Glomerular endothelial cell (primary cell): ENCODE measurements at regions not wholly inside any gene's neighbourhood (a gene's known extent, or its start where the extent isn't known, plus 50 kb on each side); places are given as distances from the start of the nearest gene placed in this dataset.
A peak's percentile ranks its signal among the peaks of the same experiment; 100 is the strongest.
"Not testable (repeated sequence)": the region's sequence is repeated elsewhere in the genome, so short reads cannot be mapped to it uniquely, and the experiment has no call there.

Source experiments
- DNase-seq: peaks from one replicate; pipeline ENCODE4 v3.0.0-alpha.2; 2011; ENCODE audit warnings: low read depth, low spot score; ENCODE audit errors: extremely low read depth

DNA sequence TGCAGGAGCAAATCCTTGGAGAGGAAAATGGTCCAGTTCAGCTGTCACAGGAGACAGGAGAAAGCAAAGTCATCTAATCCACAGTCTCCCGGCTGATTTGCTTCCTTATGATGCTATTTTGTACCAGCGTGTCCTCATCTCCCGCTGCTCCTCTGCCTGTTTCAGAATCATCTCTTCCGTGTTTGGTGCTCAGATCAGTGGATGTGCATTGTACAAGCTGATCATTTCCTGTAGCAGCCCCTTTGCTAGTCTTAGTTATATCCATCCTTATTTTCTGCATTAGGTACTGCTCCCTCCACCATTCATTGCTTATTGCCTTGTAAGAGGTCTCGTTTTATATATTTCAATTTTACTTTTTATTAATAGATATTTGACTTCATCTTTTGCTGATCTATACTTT, 219.9 kb upstream of the PRSS58 start:
- DNase-seq, result not testable (repeated sequence)

DNA sequence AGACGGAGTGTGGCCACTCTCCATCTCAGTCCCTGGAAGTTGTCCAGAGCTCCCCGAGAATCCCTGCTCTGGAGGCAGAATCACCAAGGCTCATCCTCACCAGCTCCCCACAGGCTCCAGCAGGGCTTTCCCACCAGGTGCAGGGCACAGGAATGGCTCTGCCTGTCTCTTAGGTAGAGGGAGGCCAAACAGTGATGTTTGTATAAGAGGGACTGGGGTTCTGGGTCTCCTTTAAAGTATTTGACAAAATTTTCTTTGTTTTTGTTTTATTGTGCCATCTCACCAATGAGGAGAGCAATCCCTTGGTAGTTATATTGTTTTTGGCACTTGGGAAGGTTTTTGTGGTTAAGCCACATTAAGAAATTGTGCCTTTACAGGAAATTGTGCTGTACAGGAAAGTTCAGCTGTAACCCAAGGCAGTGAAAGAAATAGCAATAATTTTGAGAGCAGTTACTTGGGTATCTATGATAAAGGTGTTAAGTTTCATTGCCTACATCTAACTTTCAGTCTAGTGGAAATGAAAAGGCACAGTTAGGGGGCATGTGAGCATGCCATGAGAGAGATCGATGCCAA, 219.3 kb upstream of the PRSS58 start:
- no peak for DNase-seq

DNA sequence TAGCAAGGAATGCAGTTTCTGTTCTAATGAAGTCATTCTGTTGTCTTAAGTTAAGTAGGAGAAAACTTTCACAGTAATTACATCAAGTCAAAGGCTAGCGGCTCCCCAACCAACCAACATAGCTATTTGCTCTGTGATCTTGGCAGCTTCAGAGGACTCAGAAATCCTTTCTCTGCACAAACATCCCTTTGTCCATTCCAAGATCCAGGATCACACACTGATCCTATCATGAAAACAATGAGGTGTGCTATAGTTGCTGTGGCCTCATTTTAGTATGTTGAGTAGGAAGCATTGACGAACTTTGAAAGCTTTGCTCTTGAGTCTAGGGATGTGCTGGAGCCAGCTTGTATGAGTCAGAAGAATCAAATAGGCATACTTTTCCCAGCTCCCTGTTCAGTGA, 218.2 kb upstream of the PRSS58 start:
- no peak for DNase-seq

DNA sequence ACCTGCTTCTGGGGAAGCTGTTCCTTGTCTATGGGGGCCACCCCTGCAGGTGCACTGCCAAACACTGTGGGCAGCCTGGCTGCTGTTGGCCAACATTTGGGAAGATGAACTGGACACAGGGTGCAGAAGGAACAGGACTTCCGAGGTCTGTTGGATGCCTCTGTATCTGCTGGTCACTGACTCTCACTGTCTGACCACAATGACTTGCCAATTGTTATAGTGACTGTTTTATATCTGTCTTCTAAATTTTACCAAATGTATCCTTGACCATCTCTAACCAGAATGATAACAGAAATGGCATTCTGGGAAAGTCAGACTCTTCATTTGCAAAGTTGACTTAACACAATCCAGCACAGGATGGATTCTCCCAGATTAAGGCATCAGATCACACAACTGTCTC, 214.0 kb upstream of the PRSS58 start:
- DNase-seq, result no peak

DNA sequence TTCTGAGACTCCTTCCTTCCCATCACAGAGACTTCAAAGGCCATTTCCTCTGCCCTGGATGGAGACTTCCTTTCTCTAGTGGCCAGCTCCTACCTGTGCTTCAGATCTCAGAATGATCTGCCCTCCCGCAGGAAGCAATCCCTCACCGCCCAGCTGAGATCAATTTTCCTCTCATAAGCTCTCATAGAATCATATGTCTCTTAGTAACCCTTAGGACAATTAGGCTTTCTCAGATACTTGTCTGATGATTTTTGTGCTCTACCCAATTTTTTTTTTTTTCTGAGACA, 212.6 kb upstream of the PRSS58 start:
- no peak for DNase-seq

DNA sequence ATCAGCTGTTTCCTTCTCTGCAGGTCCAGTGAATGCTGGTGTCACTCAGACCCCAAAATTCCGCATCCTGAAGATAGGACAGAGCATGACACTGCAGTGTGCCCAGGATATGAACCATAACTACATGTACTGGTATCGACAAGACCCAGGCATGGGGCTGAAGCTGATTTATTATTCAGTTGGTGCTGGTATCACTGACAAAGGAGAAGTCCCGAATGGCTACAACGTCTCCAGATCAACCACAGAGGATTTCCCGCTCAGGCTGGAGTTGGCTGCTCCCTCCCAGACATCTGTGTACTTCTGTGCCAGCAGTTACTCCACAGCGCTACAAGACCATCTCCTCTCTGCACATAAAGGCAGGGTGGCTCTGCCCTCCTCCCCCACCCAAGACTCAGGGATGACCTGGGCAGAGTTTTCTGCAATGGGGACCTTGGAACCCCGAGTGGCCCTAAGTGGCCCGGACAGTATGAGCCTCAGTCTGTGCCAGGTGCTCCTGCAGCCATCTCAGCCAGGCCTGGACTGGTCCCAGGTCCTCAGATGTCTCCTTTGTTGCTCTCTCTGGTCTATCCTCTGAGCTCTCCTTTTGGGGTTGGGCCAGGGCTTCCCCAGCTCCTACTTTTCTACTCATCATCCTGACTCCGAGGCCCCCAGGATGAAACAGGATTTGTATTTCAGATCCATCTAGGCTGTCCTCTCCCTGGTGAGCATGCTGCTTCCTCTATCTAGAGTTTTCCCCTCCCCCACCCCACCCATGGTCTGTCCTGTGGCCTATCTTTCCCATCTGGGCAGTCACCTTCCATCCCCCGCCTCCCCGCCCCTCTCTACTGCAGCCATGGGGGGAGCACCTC, 212.1 kb upstream of the PRSS58 start:
- DNase-seq, result no peak

DNA sequence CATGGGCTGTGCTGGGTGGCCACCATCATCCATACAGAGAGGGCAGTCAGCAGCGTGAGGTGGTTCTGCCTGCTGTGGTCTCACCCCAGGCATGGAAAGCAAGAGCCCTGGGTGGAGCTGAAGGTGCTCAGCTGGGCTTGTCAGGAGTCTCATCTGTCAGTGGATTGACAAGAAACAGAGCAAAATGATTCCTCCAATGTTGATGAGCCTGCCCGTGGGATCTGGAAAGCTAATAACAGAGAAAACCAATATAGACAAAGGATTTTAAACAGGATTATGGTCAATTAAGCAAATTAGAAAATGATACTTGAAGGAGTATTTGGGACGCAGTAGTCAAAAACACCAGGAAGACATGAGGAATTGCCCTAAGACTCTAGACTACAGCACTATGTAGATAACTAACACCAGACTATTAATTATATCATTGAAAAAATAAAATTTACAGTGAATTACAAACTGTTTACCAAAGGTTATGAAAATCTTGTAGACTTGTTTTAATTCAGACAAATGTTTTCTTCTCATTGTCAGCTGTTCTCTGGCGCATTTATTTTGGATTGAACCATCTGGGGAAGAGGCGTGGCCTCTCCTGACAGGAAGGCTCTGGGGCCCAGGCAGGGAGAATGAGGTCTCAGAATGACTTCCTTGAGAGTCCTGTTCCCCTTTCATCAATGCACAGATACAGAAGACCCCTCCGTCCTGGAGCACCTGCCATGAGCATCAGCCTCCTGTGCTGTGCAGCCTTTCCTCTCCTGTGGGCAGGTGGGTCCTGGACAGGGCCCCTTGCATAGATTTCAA, 211.2 kb upstream of the PRSS58 start:
- no peak for DNase-seq

DNA sequence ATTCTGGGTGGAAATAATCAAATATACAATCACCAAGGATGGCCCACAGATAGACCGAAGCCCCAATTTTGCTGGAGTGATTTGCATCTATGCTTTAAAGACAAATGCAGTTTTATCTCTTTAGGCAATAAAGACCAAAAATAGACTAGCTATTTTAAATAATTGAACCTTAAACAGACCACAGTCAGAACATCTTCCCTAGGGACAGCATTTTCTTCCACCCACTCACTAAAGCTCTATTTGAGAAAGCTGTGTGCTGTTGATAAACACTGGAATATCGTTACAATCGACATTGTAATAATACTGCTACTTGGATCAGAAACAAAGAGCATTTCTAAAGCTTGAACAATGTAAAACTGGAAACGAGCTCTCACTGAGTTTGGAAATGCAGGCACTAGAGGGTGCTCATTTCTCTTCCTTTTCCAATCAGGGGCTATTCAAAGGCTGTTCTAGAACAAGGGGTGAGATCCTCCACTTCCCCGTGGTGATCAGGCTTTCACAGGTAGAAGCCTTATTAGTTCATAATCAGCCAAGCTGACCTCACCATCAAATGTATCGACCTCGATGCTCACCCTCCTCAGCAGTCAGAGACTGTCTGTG, 209.3 kb upstream of the PRSS58 start:
- not testable (repeated sequence) for DNase-seq

DNA sequence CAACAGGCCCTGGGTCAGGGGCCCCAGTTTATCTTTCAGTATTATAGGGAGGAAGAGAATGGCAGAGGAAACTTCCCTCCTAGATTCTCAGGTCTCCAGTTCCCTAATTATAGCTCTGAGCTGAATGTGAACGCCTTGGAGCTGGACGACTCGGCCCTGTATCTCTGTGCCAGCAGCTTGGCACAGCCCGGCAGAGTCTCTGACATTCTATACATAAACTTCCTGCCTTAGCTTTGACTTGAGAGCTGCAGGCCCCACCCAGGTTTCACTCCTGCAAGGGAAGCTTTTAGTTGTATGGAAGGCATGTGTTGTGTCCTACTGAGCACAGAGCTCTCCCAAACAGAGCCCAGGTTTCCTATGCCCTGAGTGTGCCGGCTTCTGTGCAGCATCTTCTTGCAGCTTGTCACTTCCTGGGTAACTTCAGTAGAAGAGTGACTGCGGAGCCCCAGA, 205.6 kb upstream of the PRSS58 start:
- no peak for DNase-seq

DNA sequence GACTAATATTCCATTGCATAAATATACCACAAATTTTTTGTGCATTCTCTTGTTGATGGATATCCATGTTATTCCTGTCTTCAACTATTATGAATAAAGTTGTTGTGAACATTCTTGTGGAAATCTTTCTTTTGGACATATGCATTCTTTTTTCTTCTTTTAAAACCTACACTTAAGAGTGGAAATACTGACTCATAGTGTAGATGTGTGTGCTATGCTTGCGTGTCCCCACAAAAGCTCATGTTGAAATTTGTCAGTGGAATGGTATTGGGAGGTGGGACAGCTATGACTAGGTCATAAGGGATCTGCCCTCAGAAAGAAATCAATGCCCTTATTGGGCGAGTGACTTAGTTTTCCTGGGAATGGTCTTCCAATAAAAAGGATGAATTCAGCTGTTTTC, 203.6 kb upstream of the PRSS58 start:
- no peak for DNase-seq

DNA sequence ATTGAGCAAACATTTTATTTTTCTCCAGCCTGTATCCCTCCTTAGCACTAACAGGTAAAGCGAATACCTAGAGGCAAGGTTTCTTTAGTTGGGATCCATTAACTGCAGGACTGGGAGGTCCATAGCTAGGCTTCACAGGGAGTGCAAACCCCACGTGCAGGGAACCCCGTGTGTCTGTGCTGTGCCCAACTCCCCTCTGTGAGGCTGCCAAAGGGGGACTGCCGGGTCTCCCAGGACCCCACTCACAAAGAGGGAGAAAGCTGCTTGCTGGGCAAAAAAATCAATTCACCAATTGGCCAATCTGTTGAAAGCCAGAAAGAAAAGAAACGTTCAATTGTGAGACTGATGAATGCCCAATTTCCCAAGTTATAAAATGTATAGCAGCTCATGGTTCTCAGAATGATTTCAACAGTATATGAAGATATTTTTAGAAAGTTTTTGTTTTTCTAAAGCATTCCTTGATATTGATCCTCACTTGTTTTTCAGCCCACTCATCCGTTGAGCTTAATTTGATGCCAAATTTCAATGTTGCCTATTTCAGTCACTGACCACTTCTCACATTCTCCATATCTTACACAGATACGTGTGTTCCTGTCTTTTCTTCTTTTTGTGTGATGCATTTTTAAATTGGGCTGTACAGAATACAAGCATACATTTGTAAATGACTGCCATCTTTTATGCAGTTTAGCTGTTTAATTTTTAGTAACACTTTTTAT, 202.7 kb upstream of the PRSS58 start:
- DNase-seq, result no peak

DNA sequence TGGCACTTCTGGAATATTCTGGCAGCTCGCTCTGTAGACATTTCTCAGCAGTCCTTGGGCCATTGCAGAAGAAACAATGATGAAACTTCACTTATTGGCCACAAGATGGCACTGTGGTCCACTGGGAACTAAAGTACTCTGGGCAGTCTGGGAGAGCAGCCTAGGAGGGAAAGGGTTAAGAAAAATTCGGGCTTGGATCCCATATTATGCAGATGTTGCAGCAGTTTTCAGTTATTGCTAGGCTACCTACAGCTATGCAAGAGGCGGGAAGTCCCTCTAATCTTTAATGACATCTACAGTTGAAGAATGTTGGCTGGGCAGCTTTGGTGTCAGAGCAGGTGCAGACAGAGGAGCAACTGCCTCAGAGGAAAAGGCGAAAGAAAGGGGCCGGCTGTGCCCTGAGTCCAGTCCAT, 201.7 kb upstream of the PRSS58 start:
- peak; percentile 42 for DNase-seq

DNA sequence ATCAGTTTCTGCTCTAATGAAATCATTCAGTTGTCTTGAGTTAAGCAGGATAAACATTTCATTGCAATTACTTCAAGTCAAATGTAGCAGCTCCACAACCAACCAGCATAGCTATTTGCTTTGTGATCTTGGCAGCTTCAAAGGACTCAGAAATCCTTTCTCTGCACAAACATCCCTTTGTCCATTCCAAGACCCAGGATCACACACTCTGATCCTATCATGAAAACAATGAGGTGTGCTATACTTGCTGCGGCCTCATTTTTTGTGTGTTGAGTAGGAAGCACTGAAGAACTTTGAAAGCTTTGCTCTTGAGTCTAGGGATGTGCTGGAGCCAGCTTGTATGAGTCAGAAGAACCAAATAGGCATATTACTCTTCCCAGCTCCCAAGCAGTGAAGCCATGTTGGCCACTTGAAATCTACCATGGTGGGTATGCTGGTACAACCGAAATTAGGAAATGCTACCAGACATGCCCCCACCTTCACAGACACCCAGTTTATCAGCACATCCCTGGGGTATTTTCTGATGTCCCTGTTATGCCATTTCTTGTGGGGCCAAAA, 199.4 kb upstream of the PRSS58 start:
- no peak for DNase-seq

DNA sequence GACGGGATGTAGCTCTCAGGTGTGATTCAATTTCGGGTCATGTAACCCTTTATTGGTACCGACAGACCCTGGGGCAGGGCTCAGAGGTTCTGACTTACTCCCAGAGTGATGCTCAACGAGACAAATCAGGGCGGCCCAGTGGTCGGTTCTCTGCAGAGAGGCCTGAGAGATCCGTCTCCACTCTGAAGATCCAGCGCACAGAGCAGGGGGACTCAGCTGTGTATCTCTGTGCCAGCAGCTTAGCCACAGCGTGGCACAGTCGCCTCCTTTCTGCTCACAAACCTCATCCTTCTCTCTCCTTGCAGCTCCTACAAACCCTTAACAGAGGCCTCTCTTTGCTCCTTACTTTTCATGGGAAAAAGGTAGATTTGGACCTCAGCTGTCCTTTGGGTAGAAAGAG, 197.5 kb upstream of the PRSS58 start:
- no peak for DNase-seq

DNA sequence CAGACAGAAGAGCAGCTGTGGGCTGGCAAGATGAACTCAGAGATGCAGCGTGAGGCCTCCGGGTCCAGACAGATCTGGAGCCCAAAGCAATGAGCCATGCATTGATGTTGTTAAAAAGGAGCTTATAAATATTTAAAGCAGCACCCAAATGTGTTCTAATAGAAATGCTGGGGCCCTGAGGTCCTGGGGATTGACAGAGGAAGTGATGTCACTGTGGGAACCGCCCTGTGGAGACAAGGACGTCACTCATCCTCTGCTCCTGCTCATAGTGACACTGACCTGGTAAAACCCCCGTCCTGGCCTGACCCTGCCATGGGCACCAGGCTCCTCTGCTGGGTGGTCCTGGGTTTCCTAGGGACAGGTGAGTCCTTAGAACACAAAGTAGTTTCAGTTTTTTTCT, 197.0 kb upstream of the PRSS58 start:
- DNase-seq, result no peak

DNA sequence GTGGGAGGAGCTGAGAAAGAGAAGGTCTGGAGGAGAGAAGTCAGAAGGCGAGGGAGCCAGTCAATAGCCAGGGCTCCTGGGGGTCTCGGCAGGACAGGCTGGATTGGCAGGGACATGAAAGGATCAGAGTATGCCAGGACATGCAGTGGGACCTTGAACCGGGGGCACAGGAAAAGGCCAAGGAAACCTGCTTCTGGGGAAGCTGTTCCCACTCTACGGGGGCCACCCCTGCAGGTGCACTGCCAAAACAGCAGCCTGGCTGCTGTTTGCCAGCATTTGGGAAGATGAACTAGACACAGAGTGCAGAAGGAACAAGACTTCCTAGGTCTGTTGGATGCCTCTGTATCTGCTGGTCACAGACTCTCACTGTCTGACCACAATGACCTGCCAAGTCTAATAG, 194.9 kb upstream of the PRSS58 start:
- no peak for DNase-seq

DNA sequence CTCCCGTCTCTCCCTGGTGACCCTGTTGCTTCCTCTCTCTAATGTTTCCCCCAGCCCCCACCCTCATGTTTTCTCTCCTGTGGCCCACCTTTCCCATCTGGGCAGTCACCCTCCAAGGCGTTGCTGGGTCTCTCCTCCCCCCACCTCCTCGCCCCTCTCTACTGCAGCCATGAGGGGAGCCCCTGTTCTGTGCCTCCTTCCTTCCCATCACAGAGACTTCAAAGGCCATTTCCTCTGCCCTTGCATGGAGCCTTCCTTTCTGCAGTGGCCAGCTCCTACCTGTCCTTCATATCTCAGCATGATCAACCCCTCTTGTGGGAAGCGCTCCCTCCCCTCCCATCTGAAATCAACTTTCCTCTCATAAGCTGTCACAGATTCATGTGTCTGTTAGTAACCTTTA, 194.0 kb upstream of the PRSS58 start:
- no peak for DNase-seq

DNA sequence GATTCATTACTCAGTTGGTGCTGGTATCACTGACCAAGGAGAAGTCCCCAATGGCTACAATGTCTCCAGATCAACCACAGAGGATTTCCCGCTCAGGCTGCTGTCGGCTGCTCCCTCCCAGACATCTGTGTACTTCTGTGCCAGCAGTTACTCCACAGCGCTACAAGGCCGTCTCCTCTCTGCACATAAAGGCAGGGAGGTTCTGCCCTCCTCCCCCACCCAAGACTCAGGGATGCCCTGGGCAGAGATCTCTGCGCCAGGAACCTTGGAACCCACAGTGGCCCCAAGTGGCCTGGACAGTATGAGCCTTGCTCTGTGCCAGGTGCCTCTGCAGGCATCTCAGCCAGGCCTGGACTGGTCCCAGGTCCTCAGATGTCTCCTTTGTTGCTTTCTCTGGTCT, 193.4 kb upstream of the PRSS58 start:
- DNase-seq, result no peak

DNA sequence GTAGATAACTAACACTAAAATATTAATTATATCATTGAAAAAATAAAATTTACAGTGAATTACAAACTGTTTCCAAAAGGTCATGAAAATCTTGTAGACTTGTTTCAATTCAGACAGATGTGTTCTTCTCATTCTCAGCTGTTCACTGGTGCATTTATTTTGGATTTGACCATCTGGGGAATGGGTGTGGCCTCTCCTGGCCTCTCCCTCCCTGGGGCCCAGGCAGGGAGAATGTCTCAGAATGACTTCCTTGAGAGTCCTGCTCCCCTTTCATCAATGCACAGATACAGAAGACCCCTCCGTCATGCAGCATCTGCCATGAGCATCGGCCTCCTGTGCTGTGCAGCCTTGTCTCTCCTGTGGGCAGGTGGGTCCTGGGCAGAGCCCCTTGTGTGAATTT, 192.8 kb upstream of the PRSS58 start:
- DNase-seq, result no peak

DNA sequence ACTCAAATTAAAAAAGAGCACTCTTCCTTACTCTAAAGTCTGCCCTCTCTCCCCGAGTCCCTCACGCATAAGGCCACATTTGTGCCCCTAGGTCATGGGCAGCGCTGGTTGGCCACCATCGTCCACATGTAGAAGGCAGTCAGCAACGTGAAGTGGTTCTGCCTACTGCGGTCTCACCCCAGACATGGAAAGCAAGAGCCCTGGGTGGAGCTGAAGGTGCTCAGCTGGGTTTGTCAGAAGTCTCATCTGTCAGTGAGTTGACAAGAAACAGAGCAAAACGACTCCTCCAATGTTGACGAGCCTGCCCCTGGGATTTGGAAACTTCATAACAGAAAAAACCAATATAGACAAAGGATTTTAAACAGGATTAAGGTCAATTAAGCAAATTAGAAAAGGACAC, 192.3 kb upstream of the PRSS58 start:
- DNase-seq, result no peak

DNA sequence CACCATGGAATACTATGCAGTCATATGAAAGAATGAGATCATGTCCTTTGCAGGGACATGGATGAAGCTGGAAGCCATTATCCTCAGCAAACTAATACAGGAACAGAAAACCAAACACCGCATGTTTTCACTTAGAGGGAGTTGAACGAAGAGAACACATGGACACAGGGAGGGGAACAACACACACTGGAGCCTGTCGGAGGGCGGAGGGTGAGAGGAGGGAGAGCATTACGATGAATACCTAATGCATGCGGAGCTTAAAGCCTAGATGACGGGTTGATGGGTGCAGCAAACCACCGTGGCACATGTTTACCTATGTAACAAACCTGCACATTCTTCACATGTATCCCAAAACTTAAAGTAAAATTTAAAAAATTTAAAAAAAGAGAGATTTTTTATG, 191.0 kb upstream of the PRSS58 start:
- DNase-seq, result not testable (repeated sequence)
